Fibroblast of lung (primary cell): ENCODE measurements at regions not wholly inside any gene's neighbourhood (a gene's known extent, or its start where the extent isn't known, plus 50 kb on each side); places are given as distances from the start of the nearest gene placed in this dataset.

Experiments used
- DNase-seq, 2 donors: peaks; one replicate each; pipeline versions ENCODE4 v3.0.0 to v3.0.0-alpha.2; 2010; ENCODE audit warnings: low read depth in 2 of 2
- H2AFZ ChIP-seq: 2 replicates; pipeline ENCODE4 v1.5.1; 2012; ENCODE audit warnings: low read length, control low read depth, inconsistent platforms
- H3K27ac ChIP-seq: 2 replicates; pipeline ENCODE4 v1.5.1; 2011; ENCODE audit warnings: low read length, control low read depth; ENCODE audit not compliant: insufficient read depth
- H3K27me3 ChIP-seq: 2 replicates; pipeline ENCODE4 v1.5.1; 2011; ENCODE audit warnings: mild to moderate bottlenecking, low read length; ENCODE audit not compliant: control insufficient read depth, insufficient read depth
- H3K36me3 ChIP-seq: 2 replicates; pipeline ENCODE4 v1.5.1; 2011; ENCODE audit warnings: low read length; ENCODE audit not compliant: control insufficient read depth, insufficient read depth
- H3K4me1 ChIP-seq: 2 replicates; pipeline ENCODE4 v1.5.1; 2011; ENCODE audit warnings: low read length; ENCODE audit not compliant: control insufficient read depth, insufficient read depth; ENCODE audit errors: extremely low read depth
- H3K4me2 ChIP-seq: 2 replicates; pipeline ENCODE4 v1.5.1; 2011; ENCODE audit warnings: low read length, control low read depth; ENCODE audit not compliant: insufficient read depth; ENCODE audit errors: extremely low read depth
- H3K4me3 ChIP-seq, 4 experiments: fragments of 200-600 bp in 1 of 4; sonication (generic) in 1 of 4; replicated peaks in 1 of 4; 2 replicates each; pipeline ENCODE4 v1.5.1; 2011 to 2016; ENCODE audit warnings: low read length in 4 of 4, low read depth in 3 of 4, mild to moderate bottlenecking in 3 of 4, control low read depth in 2 of 4, inconsistent platforms in 1 of 4, mixed read lengths in 1 of 4; ENCODE audit not compliant: insufficient read depth in 1 of 4; ENCODE audit errors: control extremely low read depth in 1 of 4
- H3K79me2 ChIP-seq: 2 replicates; pipeline ENCODE4 v1.5.1; 2012; ENCODE audit warnings: mild to moderate bottlenecking, low read length, inconsistent platforms; ENCODE audit not compliant: control insufficient read depth, insufficient read depth
- H3K9ac ChIP-seq: 2 replicates; pipeline ENCODE4 v1.5.1; 2011; ENCODE audit warnings: mild to moderate bottlenecking, low read length, control low read depth; ENCODE audit not compliant: insufficient read depth
- H3K9me3 ChIP-seq: 2 replicates; pipeline ENCODE4 v1.5.1; 2012; ENCODE audit warnings: low read depth, low read length; ENCODE audit not compliant: control insufficient read depth, insufficient read depth
- H4K20me1 ChIP-seq: 2 replicates; pipeline ENCODE4 v1.5.1; 2011; ENCODE audit warnings: low read length; ENCODE audit not compliant: control insufficient read depth, insufficient read depth; ENCODE audit errors: extremely low read depth
- CTCF ChIP-seq, 2 donors: IDR thresholded peaks in 1 of 2; conservative IDR thresholded peaks in 1 of 2; 1 replicate in 1 of 2; 2 replicates in 1 of 2; pipeline ENCODE4 v1.5.1; 2011 to 2012; ENCODE audit warnings: low read length in 2 of 2, control low read depth in 1 of 2, inconsistent platforms in 1 of 2, low read depth in 1 of 2, mild to moderate bottlenecking in 1 of 2
- EZH2 ChIP-seq: IDR thresholded peaks from 2 replicates; pipeline ENCODE4 v1.5.1; 2012; ENCODE audit warnings: low read length, control low read depth, mild to moderate bottlenecking; ENCODE audit errors: missing control alignments

GRCh38 chr6:9404351-9405146, 969.2 kb upstream of the SLC35B3 start:
- Histone ChIP-seq H3K27me3 (no peaks in the 10 kb centered on the region), H3K36me3 (no peaks in the 10 kb centered on the region), H4K20me1 (no peaks in the 10 kb centered on the region), H3K27ac (peak overlapping the region; percentile 1), H3K4me3 (no peak overlapping the region), H3K79me2 (no peaks in the 10 kb centered on the region), H3K4me2 (peak overlapping the region; percentile 46), H2AFZ (no peak overlapping the region), H3K4me1 (peaks cover 8% of the 10 kb centered on the region), H3K9me3 (no peaks in the 10 kb centered on the region), H3K9ac (no peak overlapping the region)
- TF ChIP-seq EZH2 = no peak
- no peak for TF ChIP-seq CTCF (conservative IDR thresholded peaks at IDR 0.05 in 1 of 2, IDR thresholded peaks at IDR 0.05 in 1 of 2; ENCODE audit: low read depth in 1 of 2, low read length in 2 of 2)
- DNase-seq = peak; percentile 44 to 50

GRCh38 chr6:9403736-9404135, 968.4 kb upstream of the SLC35B3 start:
- Histone ChIP-seq H3K4me2 (no peak overlapping the region), H3K79me2 (no peaks in the 10 kb centered on the region), H3K27me3 (no peaks in the 10 kb centered on the region), H3K4me3 (no peak overlapping the region), H2AFZ (no peak overlapping the region), H3K4me1 (peaks cover 8% of the 10 kb centered on the region), H4K20me1 (no peaks in the 10 kb centered on the region), H3K9me3 (no peaks in the 10 kb centered on the region), H3K36me3 (no peaks in the 10 kb centered on the region), H3K27ac (no peak overlapping the region), H3K9ac (no peak overlapping the region)
- DNase-seq = no peak
- TF ChIP-seq EZH2 (no peak), CTCF (conservative IDR thresholded peaks at IDR 0.05 in 1 of 2, IDR thresholded peaks at IDR 0.05 in 1 of 2; ENCODE audit: low read depth in 1 of 2, low read length in 2 of 2) (no peak)

- DNase-seq = peak; percentile 12 to 14
- no peak overlapping the region for H3K9ac ChIP-seq
- H3K36me3 ChIP-seq = no peaks in the 10 kb centered on the region
- H3K4me2 ChIP-seq = no peak overlapping the region
- H4K20me1 ChIP-seq = no peaks in the 10 kb centered on the region
- peaks cover 8% of the 10 kb centered on the region for H3K4me1 ChIP-seq
- H3K4me3 ChIP-seq = no peak overlapping the region
- H3K79me2 ChIP-seq = no peaks in the 10 kb centered on the region
- no peak overlapping the region for H2AFZ ChIP-seq
- no peaks in the 10 kb centered on the region for H3K9me3 ChIP-seq
- no peak overlapping the region for H3K27ac ChIP-seq
- TF ChIP-seq CTCF (conservative IDR thresholded peaks at IDR 0.05 in 1 of 2, IDR thresholded peaks at IDR 0.05 in 1 of 2; ENCODE audit: low read depth in 1 of 2, low read length in 2 of 2) (no peak), EZH2 (no peak)
- no peaks in the 10 kb centered on the region for H3K27me3 ChIP-seq
Measured at GRCh38 chr6:9401960-9402359, 966.6 kb upstream of the SLC35B3 start.
